Keratinocyte (primary cell): ENCODE measurements at regions not wholly inside any gene's neighbourhood (a gene's known extent, or its start where the extent isn't known, plus 50 kb on each side); places are given as distances from the start of the nearest gene placed in this dataset.

Experiments used
- DNase-seq: peaks from one replicate; pipeline ENCODE4 v3.0.0-alpha.2; 2011; ENCODE audit warnings: low read depth, missing footprints, low spot score
- FAIRE-seq: peaks from 2 replicates; lab custom pipeline; 2011; peaks lifted over from hg19 to GRCh38; lab: Jason Lieb, UNC
- H2AFZ ChIP-seq: 2 replicates; pipeline ENCODE4 v1.6.0; 2012; ENCODE audit warnings: low read length, control low read depth, inconsistent platforms; ENCODE audit not compliant: control insufficient read depth
- H3K27ac ChIP-seq: 2 replicates; pipeline ENCODE4 v1.5.1; 2011; ENCODE audit warnings: low read length; ENCODE audit not compliant: control insufficient read depth, insufficient read depth
- H3K27me3 ChIP-seq: 3 replicates; pipeline ENCODE4 v1.6.0; 2011; ENCODE audit warnings: low read length; ENCODE audit not compliant: control insufficient read depth, insufficient read depth; ENCODE audit errors: extremely low read depth
- H3K36me3 ChIP-seq, 2 experiments: 2 replicates in 1 of 2; 3 replicates in 1 of 2; pipeline ENCODE4 v1.5.1; 2011; ENCODE audit warnings: low read length in 2 of 2, mild to moderate bottlenecking in 1 of 2; ENCODE audit not compliant: control insufficient read depth in 2 of 2, insufficient read depth in 2 of 2; ENCODE audit errors: extremely low read depth in 1 of 2
- H3K4me1 ChIP-seq: 3 replicates; pipeline ENCODE4 v1.5.1; 2011; ENCODE audit warnings: low read length; ENCODE audit not compliant: control insufficient read depth, insufficient read depth; ENCODE audit errors: extremely low read depth
- H3K4me2 ChIP-seq: 3 replicates; pipeline ENCODE4 v1.6.0; 2011; ENCODE audit warnings: low read depth, low read length; ENCODE audit not compliant: control insufficient read depth, insufficient read depth; ENCODE audit errors: extremely low read depth
- H3K4me3 ChIP-seq, 3 experiments: fragments of 200-600 bp in 1 of 3; sonication (generic) in 1 of 3; 2 replicates in 2 of 3; 3 replicates in 1 of 3; pipeline ENCODE4 v1.5.1; 2011 to 2016; ENCODE audit warnings: low read length in 3 of 3, mild to moderate bottlenecking in 3 of 3, control low read depth in 2 of 3, inconsistent platforms in 1 of 3, low read depth in 1 of 3, mixed read lengths in 1 of 3, mixed run types in 1 of 3, moderate library complexity in 1 of 3; ENCODE audit not compliant: control insufficient read depth in 2 of 3, insufficient read depth in 2 of 3; ENCODE audit errors: extremely low read depth in 1 of 3
- H3K79me2 ChIP-seq: 2 replicates; pipeline ENCODE4 v1.6.0; 2012; ENCODE audit warnings: low read length; ENCODE audit not compliant: control insufficient read depth, insufficient read depth
- H3K9ac ChIP-seq: 3 replicates; pipeline ENCODE4 v1.6.0; 2011; ENCODE audit warnings: low read length; ENCODE audit not compliant: control insufficient read depth, insufficient read depth; ENCODE audit errors: extremely low read depth
- H3K9me1 ChIP-seq: 3 replicates; pipeline ENCODE4 v1.6.0; 2011; ENCODE audit warnings: low read length; ENCODE audit not compliant: control insufficient read depth, insufficient read depth; ENCODE audit errors: extremely low read depth
- H3K9me3 ChIP-seq: 2 replicates; pipeline ENCODE4 v1.5.1; 2012; ENCODE audit warnings: low read depth, low read length; ENCODE audit not compliant: control insufficient read depth
- H4K20me1 ChIP-seq: 3 replicates; pipeline ENCODE4 v1.6.0; 2011; ENCODE audit warnings: low read length; ENCODE audit not compliant: control insufficient read depth, insufficient read depth; ENCODE audit errors: extremely low read depth
- EZH2 ChIP-seq: IDR thresholded peaks from one replicate; pipeline ENCODE4 v1.6.1; 2012; ENCODE audit warnings: inconsistent platforms, mild to moderate bottlenecking, low read length, moderate library complexity
- dilution Hi-C: fragments of 300-500 bp; cut with MboI; formaldehyde crosslinking; loops from one replicate; pipeline ENCODE4 v1.7.0; 2020; ENCODE audit warnings: low sequenced_read_pairs; ENCODE audit not compliant: extremely low pct_ligation_motif_present
- TF ChIP-seq, protein P1 (sequence below), 3 experiments: IDR thresholded peaks in 1 of 3; conservative IDR thresholded peaks in 1 of 3; optimal IDR thresholded peaks in 1 of 3; 2 replicates in 2 of 3; 3 replicates in 1 of 3; pipeline versions ENCODE3 to v1.5.1; 2011; ENCODE audit warnings: low read length in 3 of 3, mild to moderate bottlenecking in 3 of 3, moderate library complexity in 2 of 3, control low read depth in 1 of 3, inconsistent platforms in 1 of 3; ENCODE audit not compliant: insufficient read depth in 2 of 3; ENCODE audit errors: extremely low read depth in 1 of 3

GRCh38 chr5:174166231-174167079 is 120.9 kb downstream of the NSG2 start:
- no peak for FAIRE-seq
- H3K79me2 ChIP-seq, result no peaks in the 10 kb centered on the region
- DNase-seq, result no peak
- no peak overlapping the region for H3K4me2 ChIP-seq
- H3K4me1 ChIP-seq, result no peaks in the 10 kb centered on the region
- no peaks in the 10 kb centered on the region for H3K36me3 ChIP-seq
- no peak overlapping the region for H2AFZ ChIP-seq
- no peak for TF ChIP-seq EZH2
- TF ChIP-seq, protein P1, sequence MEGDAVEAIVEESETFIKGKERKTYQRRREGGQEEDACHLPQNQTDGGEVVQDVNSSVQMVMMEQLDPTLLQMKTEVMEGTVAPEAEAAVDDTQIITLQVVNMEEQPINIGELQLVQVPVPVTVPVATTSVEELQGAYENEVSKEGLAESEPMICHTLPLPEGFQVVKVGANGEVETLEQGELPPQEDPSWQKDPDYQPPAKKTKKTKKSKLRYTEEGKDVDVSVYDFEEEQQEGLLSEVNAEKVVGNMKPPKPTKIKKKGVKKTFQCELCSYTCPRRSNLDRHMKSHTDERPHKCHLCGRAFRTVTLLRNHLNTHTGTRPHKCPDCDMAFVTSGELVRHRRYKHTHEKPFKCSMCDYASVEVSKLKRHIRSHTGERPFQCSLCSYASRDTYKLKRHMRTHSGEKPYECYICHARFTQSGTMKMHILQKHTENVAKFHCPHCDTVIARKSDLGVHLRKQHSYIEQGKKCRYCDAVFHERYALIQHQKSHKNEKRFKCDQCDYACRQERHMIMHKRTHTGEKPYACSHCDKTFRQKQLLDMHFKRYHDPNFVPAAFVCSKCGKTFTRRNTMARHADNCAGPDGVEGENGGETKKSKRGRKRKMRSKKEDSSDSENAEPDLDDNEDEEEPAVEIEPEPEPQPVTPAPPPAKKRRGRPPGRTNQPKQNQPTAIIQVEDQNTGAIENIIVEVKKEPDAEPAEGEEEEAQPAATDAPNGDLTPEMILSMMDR (optimal IDR thresholded peaks at IDR 0.05 in 1 of 3, IDR thresholded peaks at IDR 0.05 in 1 of 3, conservative IDR thresholded peaks at IDR 0.05 in 1 of 3; ENCODE audit: extremely low read depth in 1 of 3, insufficient read depth in 2 of 3, low read length in 3 of 3), result no peak
- no peaks in the 10 kb centered on the region for H4K20me1 ChIP-seq
- no peaks in the 10 kb centered on the region for H3K9me3 ChIP-seq
- dilution Hi-C loops, result no loop called here
- no peak overlapping the region for H3K4me3 ChIP-seq
- H3K27ac ChIP-seq, result no peak overlapping the region
- H3K9me1 ChIP-seq, result no peaks in the 10 kb centered on the region
- H3K27me3 ChIP-seq, result no peaks in the 10 kb centered on the region
- H3K9ac ChIP-seq, result no peak overlapping the region

DNA sequence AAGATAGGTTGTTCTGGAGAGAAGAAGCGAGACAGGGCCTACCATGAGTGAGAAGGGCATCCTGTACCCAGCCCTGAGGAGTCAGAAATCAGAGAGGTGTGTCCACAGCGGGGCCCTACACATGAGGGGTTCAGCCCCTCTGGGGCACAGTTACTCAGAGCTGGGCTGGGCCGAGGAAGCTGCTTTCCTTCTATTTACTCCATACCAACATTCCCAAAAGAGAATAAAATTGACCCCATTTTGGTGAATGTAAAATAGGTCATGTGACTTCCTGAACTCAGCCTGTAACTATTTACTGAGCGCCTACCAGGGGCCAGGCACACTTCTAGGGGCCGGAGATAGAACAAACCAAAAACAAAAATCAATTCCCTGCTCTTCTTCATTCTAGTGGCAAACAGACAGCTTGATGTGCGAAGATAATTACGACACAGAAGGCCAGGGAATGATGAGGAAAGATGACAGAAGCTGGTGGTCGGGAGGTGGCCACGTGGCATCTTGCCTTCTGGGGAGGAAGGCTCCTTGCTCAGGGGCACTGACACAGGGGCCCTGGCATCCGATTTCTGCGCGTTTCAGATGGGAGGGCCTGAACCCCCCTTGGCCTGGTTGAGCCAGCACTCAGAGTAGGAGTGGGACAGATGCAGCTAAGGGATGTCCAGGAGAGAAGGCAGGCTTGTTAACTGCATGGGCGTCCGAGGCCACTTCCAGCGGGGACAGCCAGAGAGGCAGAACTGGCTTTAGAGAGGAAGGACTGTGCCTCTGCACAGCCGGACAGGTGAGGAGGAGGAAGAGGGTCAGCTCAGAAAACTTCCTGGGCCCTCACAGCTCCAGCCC is 121.8 kb downstream of the NSG2 start:
- FAIRE-seq (no peak), DNase-seq (no peak)
- Histone ChIP-seq H3K4me3 (no peak overlapping the region), H3K4me1 (no peaks in the 10 kb centered on the region), H3K9ac (no peak overlapping the region), H3K9me1 (no peaks in the 10 kb centered on the region), H2AFZ (no peak overlapping the region), H3K27me3 (no peaks in the 10 kb centered on the region), H3K27ac (no peak overlapping the region), H3K79me2 (no peaks in the 10 kb centered on the region), H3K36me3 (no peaks in the 10 kb centered on the region), H4K20me1 (no peaks in the 10 kb centered on the region), H3K4me2 (no peak overlapping the region), H3K9me3 (no peaks in the 10 kb centered on the region)
- TF ChIP-seq EZH2, result no peak
- TF ChIP-seq, protein P1 (optimal IDR thresholded peaks at IDR 0.05 in 1 of 3, IDR thresholded peaks at IDR 0.05 in 1 of 3, conservative IDR thresholded peaks at IDR 0.05 in 1 of 3; ENCODE audit: extremely low read depth in 1 of 3, insufficient read depth in 2 of 3, low read length in 3 of 3), result no peak
- dilution Hi-C loops, result no loop called here
